Activated CD4-positive, alpha-beta T cell treated with anti-CD3 and anti-CD28 coated beads, Interleukin-2, amount 50 U/mL, for 16 hours (primary cell): ENCODE measurements at regions not wholly inside any gene's neighbourhood (a gene's known extent, or its start where the extent isn't known, plus 50 kb on each side); places are given as distances from the start of the nearest gene placed in this dataset.
A peak's percentile ranks its signal among the peaks of the same experiment; 100 is the strongest.

Source experiments
- DNase-seq: peaks from one replicate; pipeline ENCODE4 v3.0.0-alpha.2; 2020

- no peak for DNase-seq
Observed at GRCh38 chr7:41517771-41518170, 185.1 kb downstream of the INHBA start.

DNA sequence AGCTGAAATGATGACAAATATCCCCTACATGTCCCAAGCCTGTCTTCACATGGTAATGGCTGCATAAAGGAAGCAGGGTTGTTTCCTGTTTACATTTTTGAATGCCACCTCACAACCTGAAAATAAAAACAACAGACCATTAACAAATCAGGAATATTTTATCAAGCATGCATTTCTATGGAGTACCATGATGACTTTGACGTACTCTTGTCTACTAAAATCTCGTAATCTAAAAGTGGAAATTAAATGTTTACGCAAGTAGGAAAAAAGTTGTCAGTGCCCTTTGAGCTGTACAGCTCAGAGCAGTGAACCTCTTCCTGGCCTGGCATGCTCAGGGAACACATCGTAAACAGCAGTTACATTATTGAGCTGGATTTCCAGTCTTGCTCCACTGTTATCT is 194.1 kb downstream of the INHBA start:
- no peak for DNase-seq

DNA sequence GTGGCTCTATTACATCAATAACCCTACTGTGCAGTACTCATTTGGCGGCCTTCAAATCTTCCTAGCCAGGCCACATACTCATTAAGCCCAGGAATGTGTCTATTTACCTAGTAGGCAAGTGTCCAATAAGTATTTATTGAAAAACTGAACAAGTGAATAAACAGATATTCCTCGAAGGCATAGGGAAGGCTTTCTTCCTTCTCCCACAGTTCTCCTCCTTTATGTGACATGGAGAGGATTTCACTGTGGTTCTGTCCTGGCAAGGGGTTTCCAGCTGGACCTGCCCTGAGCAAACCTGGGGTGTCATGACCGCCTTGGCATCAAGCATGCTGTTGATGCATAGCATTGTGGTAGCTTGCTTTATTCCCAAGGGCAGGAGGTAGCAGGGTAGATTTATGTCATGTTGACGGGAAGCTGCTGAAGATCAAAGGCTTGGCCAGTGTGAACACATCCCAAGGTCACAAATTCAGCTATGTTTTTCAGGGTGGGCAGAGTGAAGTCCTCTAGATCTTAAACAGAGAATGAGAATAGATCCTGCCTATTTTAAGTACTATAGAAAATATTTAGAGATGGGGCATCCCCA is 195.1 kb downstream of the INHBA start:
- no peak for DNase-seq

DNA sequence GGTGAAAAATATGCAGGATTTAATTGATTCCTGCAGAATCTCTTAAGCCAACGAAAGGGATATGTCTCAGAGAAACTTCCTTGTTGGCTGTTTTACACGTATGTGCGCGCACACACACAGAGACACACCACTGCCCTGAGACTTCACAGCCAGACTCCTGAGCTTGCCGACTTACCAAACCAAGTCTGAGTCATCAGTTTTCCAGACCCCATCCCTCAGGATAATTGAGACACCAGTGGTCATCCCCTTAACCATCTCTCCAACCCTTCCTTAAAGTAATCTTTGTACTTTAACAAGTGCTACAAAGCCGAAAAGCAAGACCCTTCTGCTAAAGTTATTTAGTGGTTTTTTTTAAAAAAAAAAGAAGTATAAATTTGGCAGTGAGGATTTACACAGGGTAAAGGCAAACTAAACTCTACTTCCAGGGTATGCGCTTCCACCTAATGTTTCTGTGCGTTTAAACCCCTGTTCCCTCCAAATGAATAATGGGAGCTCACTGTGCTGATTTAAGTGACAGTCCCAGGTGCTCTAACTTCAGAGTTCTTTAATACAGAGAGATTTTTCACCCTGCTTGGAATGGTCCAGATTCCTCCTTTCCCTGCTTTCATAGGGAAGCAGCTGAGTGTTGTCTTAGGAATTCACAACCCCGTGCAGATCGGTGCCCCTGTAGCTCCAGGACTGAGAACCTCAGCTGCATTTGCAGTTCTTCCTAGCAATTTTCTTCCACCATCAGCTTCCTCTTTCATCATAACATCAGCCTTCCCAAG is 198.5 kb downstream of the INHBA start:
- DNase-seq: no peak

DNA sequence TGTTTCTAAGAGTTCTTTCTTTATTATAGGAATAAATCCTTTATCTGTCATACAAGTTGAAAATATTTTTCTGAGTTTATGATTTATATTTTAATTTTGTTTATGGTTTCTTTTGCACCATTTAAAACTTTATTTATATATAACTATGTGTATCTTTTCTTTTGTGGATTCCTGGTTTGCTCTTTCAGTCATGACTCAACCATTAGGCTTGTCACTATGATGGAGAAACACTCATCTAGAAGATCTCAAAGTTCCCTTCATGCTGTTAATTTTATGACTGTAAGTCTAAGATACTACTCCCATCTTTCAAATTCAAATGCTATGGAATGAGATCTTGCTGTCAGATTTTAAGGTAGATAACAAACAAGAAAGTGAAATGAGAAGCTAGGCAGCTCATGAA is 199.5 kb downstream of the INHBA start:
- no peak for DNase-seq

- no peak for DNase-seq
Observed at GRCh38 chr7:41501466-41501865, 201.4 kb downstream of the INHBA start.

DNA sequence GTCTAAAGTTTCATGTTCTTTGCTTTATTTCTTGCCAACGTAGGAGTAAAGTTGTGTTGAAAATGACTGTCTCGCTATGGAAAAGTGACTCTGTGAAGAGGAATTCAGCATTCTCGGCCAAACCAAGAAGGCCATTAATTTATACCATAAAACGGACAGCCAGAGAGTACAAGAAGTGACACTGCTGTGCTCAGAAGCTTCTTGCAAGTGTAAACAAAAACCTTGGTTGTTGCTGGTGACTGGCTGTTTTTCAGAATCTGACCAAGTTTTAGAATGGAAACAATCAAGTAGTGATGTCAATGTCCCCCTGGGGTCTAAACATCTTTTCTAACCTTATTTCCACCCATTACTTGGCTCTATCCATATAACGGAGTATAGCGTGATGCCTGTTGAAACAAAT is 201.9 kb downstream of the INHBA start:
- DNase-seq: no peak

DNA sequence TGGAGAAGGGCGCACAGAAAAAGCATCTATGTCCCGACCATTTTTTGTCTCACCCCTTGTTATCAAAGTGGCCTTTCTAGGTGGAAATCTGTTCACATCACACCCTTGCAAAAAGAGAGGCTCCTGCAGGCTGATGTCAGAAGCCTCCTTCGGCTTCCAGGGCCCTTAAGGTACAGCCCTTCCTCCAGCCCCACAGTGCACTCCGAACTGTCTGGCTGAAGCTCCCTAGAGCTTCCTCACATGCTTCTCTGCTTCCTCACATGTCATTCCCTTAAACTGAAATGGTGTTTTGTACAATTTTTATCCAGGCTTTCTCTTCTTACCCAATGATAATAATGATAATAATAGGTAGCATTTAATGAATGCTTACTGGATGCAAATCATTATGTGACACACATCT is 210.3 kb downstream of the INHBA start:
- DNase-seq: no peak

- no peak for DNase-seq
Observed at GRCh38 chr7:41491883-41492471, 210.9 kb downstream of the INHBA start.

DNA sequence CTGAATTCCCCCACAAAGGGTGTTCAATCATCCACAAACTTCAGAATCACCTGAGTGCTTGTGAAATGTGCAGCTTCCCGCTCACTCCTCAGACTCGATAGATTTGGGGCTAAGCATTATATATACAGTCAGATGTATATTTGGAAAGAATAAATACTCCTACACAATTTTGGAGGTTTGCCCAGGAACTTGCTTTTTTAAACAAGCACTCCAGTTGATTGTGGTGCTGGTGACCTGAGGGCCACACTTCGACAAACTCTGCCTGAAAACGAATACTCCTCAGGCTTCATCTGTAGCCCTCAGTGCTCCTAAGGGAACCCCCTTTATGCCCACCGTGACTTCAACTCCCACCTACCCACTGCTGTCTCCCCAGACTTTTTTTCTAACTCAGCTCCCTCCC is 211.6 kb downstream of the INHBA start:
- DNase-seq: no peak

DNA sequence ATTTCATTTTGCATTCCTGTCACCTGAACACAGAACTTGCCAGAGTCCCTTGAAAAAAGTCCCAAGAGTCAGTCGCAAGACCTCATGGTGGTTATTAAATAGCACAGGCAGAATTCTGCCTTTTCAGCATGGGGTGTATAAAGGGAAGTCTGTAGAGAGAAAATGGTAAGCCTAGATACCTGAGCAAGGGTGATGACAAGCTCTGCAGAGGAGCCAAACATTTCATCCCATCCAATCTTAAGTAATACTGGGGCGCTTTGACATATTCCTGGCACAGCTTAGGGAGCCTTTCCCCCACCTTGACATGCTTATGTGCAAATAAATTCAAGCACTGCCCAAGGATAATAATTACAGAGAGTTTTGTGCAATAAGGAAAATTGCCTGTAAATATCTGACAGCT is 213.0 kb downstream of the INHBA start:
- DNase-seq: no peak

GRCh38 chr7:41487229-41487940 is 215.5 kb downstream of the INHBA start:
- DNase-seq: no peak

GRCh38 chr7:41481353-41481752 is 221.5 kb downstream of the INHBA start:
- DNase-seq: no peak

GRCh38 chr7:41478187-41478586 is 224.7 kb downstream of the INHBA start:
- peak; percentile 2 for DNase-seq

DNA sequence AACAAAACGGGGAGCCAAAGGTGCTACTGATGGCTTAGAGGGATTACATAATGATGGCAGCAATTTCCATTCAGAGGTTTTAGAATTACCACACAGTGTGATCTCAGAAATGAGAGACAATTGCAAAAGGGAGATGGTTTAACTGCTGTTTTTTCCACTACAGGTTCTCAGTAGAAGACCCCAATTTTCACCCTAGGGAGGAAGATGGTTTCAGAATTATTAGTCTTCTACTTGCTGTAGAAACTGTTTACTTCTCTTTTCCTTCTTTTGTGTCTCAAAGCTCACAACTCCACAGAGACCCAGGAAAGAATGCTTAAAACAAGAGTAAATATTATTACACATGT is 226.5 kb downstream of the INHBA start:
- DNase-seq: no peak

GRCh38 chr7:41475801-41476459 is 227.0 kb downstream of the INHBA start:
- DNase-seq: no peak

- DNase-seq: no peak
Observed at GRCh38 chr7:41472427-41473125, 230.3 kb downstream of the INHBA start.

DNA sequence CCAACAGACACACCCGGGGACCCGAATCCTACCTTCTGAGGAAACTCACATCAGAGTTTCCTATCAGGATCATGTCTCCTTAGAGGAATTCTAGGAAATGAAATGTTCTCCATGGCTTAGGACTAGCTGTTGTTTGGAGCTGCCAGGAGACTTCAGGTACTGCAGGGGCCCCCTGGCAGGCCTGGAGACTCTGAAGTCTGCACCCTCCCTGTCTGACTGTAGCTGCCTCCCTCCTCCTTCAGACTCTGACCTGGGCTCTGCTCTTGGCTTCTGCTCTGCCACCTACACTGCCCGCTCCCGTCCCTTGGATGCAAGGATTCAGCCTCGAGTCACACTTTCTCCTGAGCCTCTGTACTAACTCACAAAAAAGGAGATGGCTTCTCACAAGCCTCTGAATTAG is 232.8 kb downstream of the INHBA start:
- no peak for DNase-seq

- no peak for DNase-seq
Observed at GRCh38 chr7:41467596-41467995, 235.3 kb downstream of the INHBA start.

DNA sequence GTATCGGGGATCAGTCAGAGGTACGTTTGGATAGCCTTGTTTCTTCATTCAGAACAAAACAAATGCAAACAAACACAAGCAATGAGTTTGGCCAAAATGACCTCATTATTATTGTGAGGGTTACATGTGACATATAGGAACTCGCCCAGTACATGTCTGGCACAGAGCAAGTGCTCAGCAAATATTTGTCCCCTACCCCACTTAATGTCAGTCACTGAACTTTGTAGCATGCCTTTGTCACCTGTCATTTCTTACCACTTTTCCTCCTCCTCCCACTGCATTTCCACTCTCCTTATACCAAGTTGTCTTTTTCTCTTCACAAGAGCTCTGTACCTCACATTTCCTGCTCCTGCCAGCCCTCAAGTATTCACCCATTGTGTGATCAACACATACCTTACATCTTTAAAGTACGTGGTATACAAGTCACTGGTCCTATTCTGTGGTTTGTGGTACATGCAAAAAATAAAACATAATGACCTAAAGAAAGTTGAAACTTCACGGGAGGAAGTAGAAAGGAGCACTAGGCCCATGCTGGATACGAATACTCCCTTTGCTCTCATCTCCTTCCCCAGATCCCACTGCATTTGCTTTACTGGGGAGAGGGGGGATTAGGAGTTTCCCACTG is 236.0 kb downstream of the INHBA start:
- no peak for DNase-seq

GRCh38 chr7:41465571-41465970 is 237.3 kb downstream of the INHBA start:
- DNase-seq: no peak

DNA sequence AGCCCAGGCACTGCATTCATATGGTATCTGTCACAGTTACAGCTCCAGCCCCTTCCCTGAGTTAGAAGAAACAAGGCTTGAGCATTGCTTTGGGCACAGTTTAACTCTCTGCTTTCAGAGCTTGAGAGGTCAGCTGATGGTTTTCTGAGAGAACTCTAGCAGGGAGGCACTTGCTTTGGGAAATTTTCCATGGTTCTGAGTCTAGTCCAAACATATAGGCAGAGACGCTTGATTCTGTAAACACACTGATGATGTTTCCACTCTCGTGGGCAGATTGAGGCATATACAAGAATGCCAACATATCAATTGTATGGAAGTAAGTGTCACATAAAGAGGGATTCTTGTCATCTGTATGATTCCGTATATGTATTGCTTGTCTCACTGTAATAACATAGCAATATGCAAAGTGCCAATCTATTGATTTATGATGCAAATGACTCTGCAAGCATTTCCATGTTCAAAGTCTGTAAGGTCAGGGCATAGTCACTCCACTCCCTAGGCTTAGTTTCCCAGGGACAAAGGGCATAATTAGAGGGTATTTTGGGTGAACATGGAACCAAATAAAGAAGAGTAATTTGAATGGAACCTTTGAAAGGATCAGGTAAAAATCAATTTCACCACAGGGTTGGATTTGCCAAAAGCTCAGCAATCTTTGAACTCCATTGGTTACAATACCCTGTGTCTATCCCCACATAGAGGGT is 239.0 kb downstream of the INHBA start:
- DNase-seq: no peak
